CD4-positive, alpha-beta memory T cell (primary cell): ENCODE measurements at regions not wholly inside any gene's neighbourhood (a gene's known extent, or its start where the extent isn't known, plus 50 kb on each side); places are given as distances from the start of the nearest gene placed in this dataset.

ENCODE experiments used
- CTCF ChIA-PET: fragments of 350-600 bp; sonication (Branson Sonifier 250); formaldehyde crosslinking; loops from one replicate; lab custom pipeline; 2021; ENCODE audit warnings: inconsistent platforms; ENCODE audit not compliant: partially characterized antibody; lab: Charles Lee
- POLR2A ChIA-PET: fragments of 350-600 bp; sonication (Branson Sonifier 250); formaldehyde crosslinking; loops from one replicate; lab custom pipeline; 2021; ENCODE audit not compliant: partially characterized antibody; lab: Charles Lee
- DNase-seq, 5 donors: peaks; one replicate each; pipeline versions ENCODE4 v3.0.0 to v3.0.0-alpha.2; 2020 to 2022; ENCODE audit warnings: mixed read lengths in 1 of 5
- H3K27ac ChIP-seq: one replicate; pipeline ENCODE4 v1.7.0; 2013; ENCODE audit warnings: low read depth, low read length
- H3K27me3 ChIP-seq: 2 replicates; pipeline ENCODE4 v1.7.0; 2013; ENCODE audit warnings: mild to moderate bottlenecking, low read length, moderate library complexity; ENCODE audit not compliant: insufficient read depth
- H3K36me3 ChIP-seq: 2 replicates; pipeline ENCODE4 v1.7.0; 2013; ENCODE audit warnings: mild to moderate bottlenecking, low read length, moderate library complexity; ENCODE audit not compliant: insufficient read depth
- H3K4me1 ChIP-seq: 2 replicates; pipeline ENCODE4 v1.7.0; 2013; ENCODE audit warnings: mild to moderate bottlenecking, low read length, moderate library complexity; ENCODE audit not compliant: insufficient read depth
- H3K4me3 ChIP-seq, 2 donors: one replicate each; pipeline ENCODE4 v1.7.0; 2013; ENCODE audit warnings: low read length in 2 of 2, mild to moderate bottlenecking in 1 of 2
- H3K9me3 ChIP-seq, 2 donors: one replicate each; pipeline ENCODE4 v1.7.0; 2013; ENCODE audit warnings: low read length in 2 of 2, control low read depth in 1 of 2; ENCODE audit not compliant: control insufficient read depth in 1 of 2
- H3K27ac Mint-ChIP-seq, 7 donors: one replicate each; pipeline ENCODE4 v1.8.0; 2020 to 2021; ENCODE audit warnings: mixed read lengths in 7 of 7, mild to moderate bottlenecking in 6 of 7, inconsistent platforms in 3 of 7, moderate library complexity in 3 of 7
- H3K27me3 Mint-ChIP-seq, 2 donors: one replicate each; pipeline ENCODE4 v1.8.0; 2020 to 2021; ENCODE audit warnings: mixed read lengths in 2 of 2
- H3K36me3 Mint-ChIP-seq, 2 donors: one replicate each; pipeline ENCODE4 v1.8.0; 2020 to 2021; ENCODE audit warnings: mixed read lengths in 2 of 2, inconsistent platforms in 1 of 2, mild to moderate bottlenecking in 1 of 2
- H3K4me1 Mint-ChIP-seq, 4 donors: one replicate each; pipeline ENCODE4 v1.8.0; 2020 to 2021; ENCODE audit warnings: mixed read lengths in 4 of 4, mild to moderate bottlenecking in 1 of 4
- H3K4me3 Mint-ChIP-seq, 8 donors: one replicate each; pipeline ENCODE4 v1.8.0; 2020 to 2021; ENCODE audit warnings: mixed read lengths in 8 of 8, mild to moderate bottlenecking in 7 of 8, moderate library complexity in 6 of 8, inconsistent platforms in 3 of 8
- H3K9me3 Mint-ChIP-seq, 8 donors: one replicate each; pipeline ENCODE4 v1.8.0; 2020 to 2021; ENCODE audit warnings: mixed read lengths in 8 of 8, mild to moderate bottlenecking in 5 of 8, inconsistent platforms in 3 of 8, moderate library complexity in 1 of 8
- intact Hi-C: fragments of 100-400 bp; cut with micrococcal nuclease; formaldehyde crosslinking; loops from one replicate; pipeline ENCODE4 v1.15.1; 2023

DNA sequence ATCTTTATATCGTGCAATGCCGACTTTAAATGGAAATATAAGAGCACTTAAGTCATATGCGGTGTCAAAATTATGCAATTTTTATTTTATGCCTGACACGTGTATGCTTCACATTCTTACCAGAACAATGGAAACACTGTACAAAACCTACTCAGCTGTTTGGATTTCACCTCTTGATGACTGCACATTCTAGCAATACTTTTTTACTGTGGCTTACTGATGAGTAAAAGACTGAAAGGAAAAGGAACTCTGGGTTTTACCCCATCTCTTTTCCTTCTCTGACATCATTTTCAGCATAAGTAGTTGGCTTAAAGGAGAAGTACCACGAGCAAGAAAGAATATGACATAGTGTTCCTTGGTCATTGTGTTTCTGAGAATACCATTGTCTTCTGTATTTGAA is 142.8 kb downstream of the POLR2M start:
- H3K27me3 ChIP-seq = no peaks in the 10 kb centered on the region
- Mint-ChIP-seq H3K9me3 (peaks cover 0 to 4% (median 0%) of the 10 kb centered on the region in 8 donors), H3K4me3 (no peak overlapping the region), H3K36me3 (no peaks in the 10 kb centered on the region), H3K27me3 (peaks cover 32 to 35% of the 10 kb centered on the region in 2 donors), H3K4me1 (no peaks in the 10 kb centered on the region), H3K27ac (no peak overlapping the region)
- H3K4me3 ChIP-seq = no peak overlapping the region
- no peaks in the 10 kb centered on the region for H3K36me3 ChIP-seq
- DNase-seq = no peak
- ChIA-PET POLR2A (no interaction called here), CTCF (interaction anchor here (5.0 kb wide), 1 partner anchor 11 kb away, joined by 39 read pairs; no protein-coding TSS in a partner anchor)
- no peak overlapping the region for H3K27ac ChIP-seq
- no peaks in the 10 kb centered on the region for H3K4me1 ChIP-seq
- H3K9me3 ChIP-seq = no peaks in the 10 kb centered on the region
- intact Hi-C loops = no loop called here

DNA sequence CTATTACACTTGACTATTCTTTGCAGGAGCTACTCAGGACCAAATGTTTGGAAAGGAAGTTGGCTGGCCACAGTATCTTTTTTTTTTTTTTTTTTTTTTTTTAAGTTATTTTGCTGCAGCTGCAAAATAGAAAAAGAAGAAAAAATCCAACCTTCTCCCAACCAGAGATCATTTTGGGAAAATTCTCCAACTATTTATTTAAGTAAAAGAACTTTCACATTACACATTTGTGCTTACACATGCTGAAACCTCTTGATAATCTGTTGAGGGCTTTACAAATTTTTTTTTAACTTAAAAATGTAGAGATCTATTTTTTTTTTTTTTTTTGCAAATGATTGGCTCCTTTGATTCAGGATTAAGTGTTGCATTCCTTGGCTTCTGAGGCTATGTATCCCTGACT is 148.0 kb downstream of the POLR2M start:
- DNase-seq = no peak
- Histone ChIP-seq H3K36me3 (no peaks in the 10 kb centered on the region), H3K27ac (no peak overlapping the region), H3K27me3 (no peaks in the 10 kb centered on the region), H3K9me3 (no peaks in the 10 kb centered on the region), H3K4me1 (no peaks in the 10 kb centered on the region), H3K4me3 (no peak overlapping the region)
- POLR2A ChIA-PET = no interaction called here
- no peak overlapping the region for H3K27ac Mint-ChIP-seq
- peaks cover 7 to 16% of the 10 kb centered on the region in 2 donors for H3K27me3 Mint-ChIP-seq
- H3K4me3 Mint-ChIP-seq = no peak overlapping the region
- peaks cover 0 to 2% (median 0%) of the 10 kb centered on the region in 8 donors for H3K9me3 Mint-ChIP-seq
- CTCF ChIA-PET = no interaction called here
- H3K4me1 Mint-ChIP-seq = peaks cover 0 to 4% (median under 1%) of the 10 kb centered on the region in 4 donors
- intact Hi-C loops = no loop called here
- no peaks in the 10 kb centered on the region for H3K36me3 Mint-ChIP-seq

DNA sequence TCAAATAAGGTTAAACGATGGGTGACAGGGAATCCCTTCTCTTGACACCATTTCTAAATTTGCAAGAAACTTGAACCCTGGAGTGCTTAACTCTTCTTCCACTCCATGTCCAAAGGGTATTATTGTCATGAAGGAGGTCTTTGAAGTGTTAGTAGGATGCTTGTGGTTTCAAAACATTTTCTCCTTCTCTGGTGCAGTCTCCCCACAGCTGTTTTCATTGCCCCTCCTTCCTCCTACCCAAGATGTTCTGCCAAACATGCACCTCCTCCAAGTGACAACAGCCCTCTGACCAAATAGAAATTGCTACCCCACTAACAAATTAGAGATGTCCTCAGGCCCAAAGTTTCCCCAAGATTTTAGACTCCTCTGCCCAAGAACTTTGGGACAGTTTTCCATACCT is 151.4 kb downstream of the POLR2M start:
- H3K4me3 Mint-ChIP-seq = no peak overlapping the region
- no peaks in the 10 kb centered on the region for H3K27me3 ChIP-seq
- peaks cover 7 to 15% of the 10 kb centered on the region in 2 donors for H3K27me3 Mint-ChIP-seq
- H3K9me3 Mint-ChIP-seq = peaks cover 0 to 2% (median 0%) of the 10 kb centered on the region in 8 donors
- H3K9me3 ChIP-seq = no peaks in the 10 kb centered on the region
- no peak for DNase-seq
- no peak overlapping the region for H3K4me3 ChIP-seq
- no peak overlapping the region for H3K27ac Mint-ChIP-seq
- ChIA-PET CTCF (interaction anchor here (4.2 to 6.6 kb wide), 2 partner anchors 13 to 299 kb away, joined by 57 to 63 read pairs; no protein-coding TSS in a partner anchor), POLR2A (no interaction called here)
- intact Hi-C loops = no loop called here
- H3K4me1 ChIP-seq = no peaks in the 10 kb centered on the region
- H3K36me3 ChIP-seq = no peaks in the 10 kb centered on the region
- no peak overlapping the region for H3K27ac ChIP-seq
- peaks cover 0 to 4% (median 2%) of the 10 kb centered on the region in 4 donors for H3K4me1 Mint-ChIP-seq
- H3K36me3 Mint-ChIP-seq = no peaks in the 10 kb centered on the region

DNA sequence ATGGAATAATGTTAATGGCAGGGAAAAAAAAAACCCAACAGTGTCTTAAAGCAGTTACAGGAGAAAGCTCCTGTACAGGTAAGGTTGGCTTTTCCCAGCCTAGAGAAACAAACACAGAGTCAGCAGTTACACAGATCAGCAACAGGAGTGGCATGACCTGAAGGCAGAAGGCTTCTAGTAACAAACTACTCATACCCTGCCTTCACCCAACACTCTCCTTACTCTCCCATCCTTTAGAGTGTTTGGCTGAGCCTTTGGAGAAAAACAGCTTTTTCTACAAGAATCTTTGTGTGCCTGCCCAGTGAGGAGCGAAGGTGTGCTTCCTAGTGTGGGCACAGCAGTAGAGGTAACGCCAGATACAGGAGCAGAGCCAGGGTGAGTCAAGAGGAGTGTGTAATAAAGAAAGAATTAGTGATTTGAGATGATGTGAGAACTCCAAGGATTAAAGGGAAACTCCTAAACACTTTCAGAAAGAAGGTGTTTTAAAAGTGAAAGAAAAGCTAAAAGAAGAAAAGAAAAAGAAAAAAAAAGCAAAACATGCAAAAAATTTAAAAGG is 152.7 kb downstream of the POLR2M start:
- H3K4me1 ChIP-seq = no peaks in the 10 kb centered on the region
- no peak overlapping the region for H3K27ac ChIP-seq
- no peaks in the 10 kb centered on the region for H3K27me3 ChIP-seq
- DNase-seq = no peak
- ChIA-PET POLR2A (no interaction called here), CTCF (interaction anchor here (1.0 to 6.6 kb wide), 13 partner anchors 9 to 518 kb away, joined by 3 to 63 read pairs (median 7); no protein-coding TSS in a partner anchor)
- Mint-ChIP-seq H3K36me3 (no peaks in the 10 kb centered on the region), H3K9me3 (peaks cover 0 to 2% (median 0%) of the 10 kb centered on the region in 8 donors), H3K27me3 (peaks cover 7 to 15% of the 10 kb centered on the region in 2 donors), H3K27ac (no peak overlapping the region), H3K4me1 (peaks cover 0 to 4% (median 2%) of the 10 kb centered on the region in 4 donors), H3K4me3 (no peak overlapping the region)
- H3K36me3 ChIP-seq = no peaks in the 10 kb centered on the region
- H3K9me3 ChIP-seq = no peaks in the 10 kb centered on the region
- no peak overlapping the region for H3K4me3 ChIP-seq
- intact Hi-C loops = no loop called here

DNA sequence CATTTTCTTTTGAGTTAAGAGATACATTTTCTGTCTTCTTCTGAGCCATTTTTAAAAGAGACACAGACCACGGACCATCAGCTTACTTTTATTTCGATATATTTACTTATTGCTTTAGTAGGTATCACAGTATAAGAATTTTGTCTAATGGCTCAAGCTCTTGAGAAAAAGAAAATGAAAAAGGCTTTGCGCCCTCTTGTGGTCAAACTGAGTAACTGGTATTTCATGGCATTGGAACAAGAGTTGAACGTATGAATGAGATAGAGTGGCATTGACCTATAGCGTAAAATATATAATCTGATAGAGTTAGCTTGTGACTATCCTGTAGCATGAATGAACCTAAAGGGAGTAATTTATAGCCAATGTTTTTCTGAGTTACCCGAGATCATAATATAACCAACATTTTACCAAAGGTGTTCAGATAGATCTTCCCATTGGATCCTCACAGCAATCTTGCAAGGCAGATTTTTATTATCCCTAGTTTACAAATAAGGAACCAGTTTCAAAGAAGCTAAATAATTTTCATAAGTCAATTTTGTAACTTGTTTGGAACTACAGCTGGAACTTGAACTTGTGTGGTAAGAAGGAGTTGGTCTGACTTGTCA is 154.6 kb downstream of the POLR2M start:
- Mint-ChIP-seq H3K9me3 (no peaks in the 10 kb centered on the region), H3K4me3 (no peak overlapping the region), H3K27me3 (peaks cover 8 to 12% of the 10 kb centered on the region in 2 donors), H3K27ac (no peak overlapping the region), H3K4me1 (peaks cover 0 to 4% (median 2%) of the 10 kb centered on the region in 4 donors), H3K36me3 (no peaks in the 10 kb centered on the region)
- POLR2A ChIA-PET = no interaction called here
- intact Hi-C loops = loop anchor here (1.0 to 5.0 kb wide), 5 partner anchors 109 to 520 kb away; no protein-coding TSS in a partner anchor
- Histone ChIP-seq H3K36me3 (no peaks in the 10 kb centered on the region), H3K27ac (no peak overlapping the region), H3K27me3 (no peaks in the 10 kb centered on the region), H3K4me1 (no peaks in the 10 kb centered on the region), H3K4me3 (no peak overlapping the region), H3K9me3 (no peaks in the 10 kb centered on the region)
- CTCF ChIA-PET = interaction anchor here (0.9 to 6.6 kb wide), 29 partner anchors 10 to 520 kb away, joined by 3 to 63 read pairs (median 4); no protein-coding TSS in a partner anchor
- DNase-seq = peak in 4 of 5 donors; percentile 37 to 56 (median 41)

DNA sequence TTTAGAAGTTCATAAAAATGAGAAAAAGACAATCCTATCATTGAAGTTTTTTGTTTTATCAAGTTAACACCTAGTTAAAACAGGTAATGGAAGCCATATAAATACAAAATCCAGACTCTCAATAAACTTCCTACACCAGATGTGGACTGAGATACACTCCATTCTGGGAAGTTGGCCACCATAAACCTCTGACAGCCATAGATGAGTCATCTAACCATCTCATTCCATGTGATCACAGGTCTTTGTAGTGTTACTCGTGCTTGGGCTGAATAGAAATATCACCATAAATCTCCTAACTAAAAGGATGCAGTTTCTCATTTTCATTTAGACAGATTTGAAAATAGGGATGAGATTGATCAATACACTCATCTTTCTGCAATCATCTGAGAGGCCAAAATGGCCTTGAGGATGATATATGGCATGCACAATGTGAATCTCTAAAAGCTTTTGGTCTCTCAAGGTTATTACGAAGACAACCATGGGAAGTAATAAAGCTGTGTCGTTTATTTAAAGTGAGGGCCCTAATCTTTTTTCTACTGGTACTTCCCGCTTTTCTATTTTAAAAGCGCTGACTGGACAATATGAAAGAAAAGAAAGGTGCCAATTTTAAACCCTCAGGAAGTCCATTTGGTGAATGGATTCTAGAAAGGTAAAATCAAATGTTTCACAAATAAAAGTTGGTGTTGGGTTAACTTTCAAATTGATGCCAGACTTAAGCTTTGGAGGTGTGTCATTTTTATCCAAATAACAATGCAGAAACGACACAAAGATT is 155.5 kb downstream of the POLR2M start:
- Histone ChIP-seq H3K4me3 (no peak overlapping the region), H3K36me3 (no peaks in the 10 kb centered on the region), H3K9me3 (no peaks in the 10 kb centered on the region), H3K4me1 (no peaks in the 10 kb centered on the region), H3K27me3 (peaks cover 2% of the 10 kb centered on the region), H3K27ac (no peak overlapping the region)
- Mint-ChIP-seq H3K36me3 (no peaks in the 10 kb centered on the region), H3K9me3 (no peaks in the 10 kb centered on the region), H3K27me3 (peaks cover 10 to 12% of the 10 kb centered on the region in 2 donors), H3K4me3 (no peak overlapping the region), H3K4me1 (peaks cover 0 to 4% (median 2%) of the 10 kb centered on the region in 4 donors), H3K27ac (no peak overlapping the region)
- no peak for DNase-seq
- CTCF ChIA-PET = interaction anchor here (1.0 to 6.6 kb wide), 21 partner anchors 9 to 313 kb away, joined by 3 to 63 read pairs (median 6); no protein-coding TSS in a partner anchor
- POLR2A ChIA-PET = no interaction called here
- intact Hi-C loops = loop anchor here (1.0 to 5.0 kb wide), 5 partner anchors 110 to 521 kb away; no protein-coding TSS in a partner anchor

DNA sequence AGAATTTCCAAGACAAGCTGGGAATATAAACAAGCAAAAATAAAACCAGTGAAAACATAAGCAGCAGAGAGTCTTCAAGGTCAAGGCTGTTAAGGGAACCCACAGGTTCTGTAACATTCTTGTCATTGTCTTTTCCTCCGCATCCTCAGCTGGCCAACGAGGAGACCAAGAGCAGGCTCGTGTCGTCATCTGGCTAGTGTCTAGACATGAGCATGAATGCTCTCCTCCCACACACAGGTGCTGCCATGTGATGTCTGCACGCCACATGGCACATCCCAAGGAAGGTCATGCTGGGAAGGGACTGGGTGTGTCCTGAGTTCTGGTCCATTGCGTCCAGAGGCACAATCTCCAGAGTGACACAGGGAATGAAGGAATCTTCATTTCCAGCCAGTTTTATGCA is 156.2 kb downstream of the POLR2M start:
- no peak for DNase-seq
- no peaks in the 10 kb centered on the region for H3K36me3 Mint-ChIP-seq
- H3K9me3 Mint-ChIP-seq = no peaks in the 10 kb centered on the region
- Histone ChIP-seq H3K36me3 (no peaks in the 10 kb centered on the region), H3K4me1 (no peaks in the 10 kb centered on the region), H3K27ac (no peak overlapping the region), H3K27me3 (peaks cover 8% of the 10 kb centered on the region), H3K4me3 (no peak overlapping the region), H3K9me3 (no peaks in the 10 kb centered on the region)
- H3K27me3 Mint-ChIP-seq = peaks cover 13 to 15% of the 10 kb centered on the region in 2 donors
- intact Hi-C loops = loop anchor here (5.0 kb wide), 2 partner anchors 110 to 130 kb away; no protein-coding TSS in a partner anchor
- H3K27ac Mint-ChIP-seq = no peak overlapping the region
- ChIA-PET CTCF (interaction anchor here (1.4 to 6.6 kb wide), 6 partner anchors 8 to 302 kb away, joined by 3 to 63 read pairs (median 28); no protein-coding TSS in a partner anchor), POLR2A (no interaction called here)
- peaks cover 0 to 5% (median 2%) of the 10 kb centered on the region in 4 donors for H3K4me1 Mint-ChIP-seq
- no peak overlapping the region for H3K4me3 Mint-ChIP-seq
